Kidney (tissue), 13 donors: ENCODE measurements at regions not wholly inside any gene's neighbourhood (a gene's known extent, or its start where the extent isn't known, plus 50 kb on each side); places are given as distances from the start of the nearest gene placed in this dataset.

ENCODE experiments used
- DNase-seq, 5 donors: peaks; one replicate each; pipeline ENCODE4 v3.0.0-alpha.2; 2013 to 2020
- FAIRE-seq: peaks from 2 replicates; lab custom pipeline; 2012; peaks lifted over from hg19 to GRCh38; lab: Jason Lieb, UNC
- H3K27ac ChIP-seq, 2 donors: one replicate each; pipeline ENCODE4 v1.7.0; 2013; ENCODE audit warnings: low read depth in 2 of 2, low read length in 2 of 2, inconsistent platforms in 1 of 2
- H3K27me3 ChIP-seq: one replicate; pipeline ENCODE4 v1.7.1; 2013; ENCODE audit warnings: low read length, inconsistent platforms; ENCODE audit not compliant: control insufficient read depth, insufficient read depth
- H3K36me3 ChIP-seq, 3 donors: one replicate each; pipeline versions ENCODE4 v1.7.0 to v1.7.1; 2013; ENCODE audit warnings: low read length in 3 of 3, control low read depth in 1 of 3, inconsistent platforms in 1 of 3; ENCODE audit not compliant: insufficient read depth in 3 of 3, control insufficient read depth in 2 of 3
- H3K4me1 ChIP-seq, 3 donors: one replicate each; pipeline versions ENCODE4 v1.7.0 to v1.7.1; 2013; ENCODE audit warnings: low read length in 3 of 3, inconsistent platforms in 1 of 3, low read depth in 1 of 3; ENCODE audit not compliant: control insufficient read depth in 2 of 3, insufficient read depth in 2 of 3
- H3K4me3 ChIP-seq, 3 donors: one replicate each; pipeline versions ENCODE4 v1.7.0 to v1.8.1; 2013; ENCODE audit warnings: low read length in 3 of 3, control low read depth in 1 of 3, inconsistent platforms in 1 of 3
- H3K9ac ChIP-seq, 3 donors: one replicate each; pipeline versions ENCODE4 v1.7.0 to v1.7.1; 2013; ENCODE audit warnings: low read length in 3 of 3, control low read depth in 1 of 3, inconsistent platforms in 1 of 3
- H3K9me3 ChIP-seq, 3 donors: one replicate each; pipeline versions ENCODE4 v1.7.0 to v1.7.1; 2013; ENCODE audit warnings: low read length in 3 of 3, control low read depth in 1 of 3, inconsistent platforms in 1 of 3; ENCODE audit not compliant: control insufficient read depth in 2 of 3, insufficient read depth in 1 of 3
- CTCF ChIP-seq: IDR thresholded peaks from 3 replicates; pipeline ENCODE4 v1.5.1; 2012; ENCODE audit warnings: mild to moderate bottlenecking, moderate library complexity, borderline replicate concordance; ENCODE audit not compliant: insufficient read depth; ENCODE audit errors: extremely low read depth
- intact Hi-C: fragments of 100-400 bp; cut with DNase I; formaldehyde crosslinking; loops from one replicate; pipeline ENCODE4 v1.11.1; 2022
- donor health status: control.
- donor health status: control.
- donor health status: control.
- donor health status: control.
- donor health status: control.
- donor health status: DM: yes; HTN: yes; CAD: no.
- donor health status: Normal renal cell carcinoma (clear cell type).

- Histone ChIP-seq H3K36me3 (no peaks in the 10 kb centered on the region), H3K4me1 (no peaks in the 10 kb centered on the region), H3K27me3 (no peaks in the 10 kb centered on the region), H3K4me3 (no peak overlapping the region), H3K9me3 (peaks cover 0 to 9% (median 2%) of the 10 kb centered on the region in 3 donors), H3K9ac (no peak overlapping the region), H3K27ac (no peak overlapping the region)
- FAIRE-seq, result no peak
- no peak for TF ChIP-seq CTCF
- intact Hi-C loops, result no loop called here
- no peak for DNase-seq
Observed at GRCh38 chr1:106277786-106278185, 778.7 kb upstream of the PRMT6 start.

- Histone ChIP-seq H3K4me3 (no peak overlapping the region), H3K4me1 (no peaks in the 10 kb centered on the region), H3K27ac (no peak overlapping the region), H3K9ac (no peak overlapping the region), H3K9me3 (peaks cover 0 to 9% (median 2%) of the 10 kb centered on the region in 3 donors), H3K27me3 (no peaks in the 10 kb centered on the region), H3K36me3 (no peaks in the 10 kb centered on the region)
- intact Hi-C loops, result no loop called here
- no peak for TF ChIP-seq CTCF
- DNase-seq, result no peak
- FAIRE-seq, result no peak
Observed at GRCh38 chr1:106278716-106279115, 777.8 kb upstream of the PRMT6 start.

- no peaks in the 10 kb centered on the region for H3K36me3 ChIP-seq
- no peaks in the 10 kb centered on the region for H3K4me1 ChIP-seq
- H3K27ac ChIP-seq, result no peak overlapping the region
- peak; percentile 6 for FAIRE-seq
- no peak for TF ChIP-seq CTCF
- no peaks in the 10 kb centered on the region for H3K9me3 ChIP-seq
- no peaks in the 10 kb centered on the region for H3K27me3 ChIP-seq
- no peak overlapping the region for H3K4me3 ChIP-seq
- H3K9ac ChIP-seq, result no peak overlapping the region
- no peak for DNase-seq
- intact Hi-C loops, result no loop called here
Observed at GRCh38 chr1:106289265-106289928, 767.1 kb upstream of the PRMT6 start.
